ENCODE measurements at regions not wholly inside any gene's neighbourhood (a gene's known extent, or its start where the extent isn't known, plus 50 kb on each side); places are given as distances from the start of the nearest gene placed in this dataset.

DNA sequence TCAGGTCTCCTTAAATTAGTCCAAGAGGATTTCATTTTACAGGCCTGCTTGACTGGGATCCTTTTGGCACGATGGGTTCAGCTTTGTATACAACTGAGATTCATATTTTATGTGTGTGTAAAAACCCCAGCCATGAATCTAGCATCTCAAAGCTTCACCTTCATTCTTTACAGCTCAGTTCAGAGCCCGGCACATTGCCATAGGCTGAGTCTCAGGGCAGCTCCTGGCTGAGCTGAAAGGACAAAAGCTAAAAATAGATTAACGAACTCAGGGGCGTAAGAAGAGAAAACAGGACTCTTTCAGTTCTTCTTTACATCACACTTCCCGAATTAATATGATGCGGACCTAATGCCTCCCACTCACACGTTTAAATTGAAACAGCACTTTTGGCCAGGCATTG is 262.8 kb upstream of the PBX1 start:
- TF ChIP-seq, protein P1, sequence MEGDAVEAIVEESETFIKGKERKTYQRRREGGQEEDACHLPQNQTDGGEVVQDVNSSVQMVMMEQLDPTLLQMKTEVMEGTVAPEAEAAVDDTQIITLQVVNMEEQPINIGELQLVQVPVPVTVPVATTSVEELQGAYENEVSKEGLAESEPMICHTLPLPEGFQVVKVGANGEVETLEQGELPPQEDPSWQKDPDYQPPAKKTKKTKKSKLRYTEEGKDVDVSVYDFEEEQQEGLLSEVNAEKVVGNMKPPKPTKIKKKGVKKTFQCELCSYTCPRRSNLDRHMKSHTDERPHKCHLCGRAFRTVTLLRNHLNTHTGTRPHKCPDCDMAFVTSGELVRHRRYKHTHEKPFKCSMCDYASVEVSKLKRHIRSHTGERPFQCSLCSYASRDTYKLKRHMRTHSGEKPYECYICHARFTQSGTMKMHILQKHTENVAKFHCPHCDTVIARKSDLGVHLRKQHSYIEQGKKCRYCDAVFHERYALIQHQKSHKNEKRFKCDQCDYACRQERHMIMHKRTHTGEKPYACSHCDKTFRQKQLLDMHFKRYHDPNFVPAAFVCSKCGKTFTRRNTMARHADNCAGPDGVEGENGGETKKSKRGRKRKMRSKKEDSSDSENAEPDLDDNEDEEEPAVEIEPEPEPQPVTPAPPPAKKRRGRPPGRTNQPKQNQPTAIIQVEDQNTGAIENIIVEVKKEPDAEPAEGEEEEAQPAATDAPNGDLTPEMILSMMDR (IDR thresholded peaks at IDR 0.05 in 4 of 5, conservative IDR thresholded peaks at IDR 0.05 in 1 of 5): no peak
- TF ChIP-seq POLR2A (IDR thresholded peaks at IDR 0.05): no peak

Data from gastrocnemius medialis (tissue), 4 donors.